NCI-H2171 treated with DMSO at 0.1 percent for 48 hours (cell line): ENCODE measurements at regions not wholly inside any gene's neighbourhood (a gene's known extent, or its start where the extent isn't known, plus 50 kb on each side); places are given as distances from the start of the nearest gene placed in this dataset.

Experiments used
- DNase-seq: peaks from one replicate; lab custom pipeline; 2025; lab: John Stamatoyannopoulos, UW

DNA sequence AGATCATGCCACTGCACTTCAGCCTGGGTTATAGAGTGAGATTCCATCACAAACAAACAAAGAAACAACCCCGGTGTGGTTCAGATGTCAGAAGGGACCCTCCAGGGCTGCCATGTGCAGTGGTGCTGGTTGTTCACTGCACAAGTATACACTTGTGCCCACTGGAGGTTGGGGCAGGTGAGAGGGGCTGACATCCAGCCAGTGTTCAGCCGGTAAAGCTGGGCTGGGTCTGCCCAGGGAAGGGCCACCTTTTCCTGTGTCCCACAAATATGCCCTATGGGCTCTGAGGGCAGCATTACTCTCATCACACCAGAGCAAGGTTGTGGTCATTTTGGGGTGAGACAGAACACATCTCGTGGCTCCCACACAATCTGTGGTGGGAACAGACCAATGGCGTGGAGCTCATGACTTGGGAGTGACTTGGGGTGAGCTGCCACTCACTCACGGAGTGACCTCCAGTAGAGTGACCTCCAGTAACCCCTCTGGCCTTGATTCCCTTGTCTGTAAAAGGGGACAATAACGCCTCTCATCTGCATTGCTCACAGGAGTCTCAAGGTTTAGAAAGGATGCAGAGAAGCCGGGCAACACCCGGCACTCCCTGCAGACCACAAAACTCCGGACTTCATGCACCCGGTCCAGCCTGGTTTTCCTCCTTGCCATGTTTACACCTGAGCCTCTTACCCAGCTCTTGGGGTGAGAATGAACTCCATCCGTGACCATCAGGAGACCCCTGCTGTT lies 69.0 kb upstream of the VRK1 start:
- no peak for DNase-seq

DNA sequence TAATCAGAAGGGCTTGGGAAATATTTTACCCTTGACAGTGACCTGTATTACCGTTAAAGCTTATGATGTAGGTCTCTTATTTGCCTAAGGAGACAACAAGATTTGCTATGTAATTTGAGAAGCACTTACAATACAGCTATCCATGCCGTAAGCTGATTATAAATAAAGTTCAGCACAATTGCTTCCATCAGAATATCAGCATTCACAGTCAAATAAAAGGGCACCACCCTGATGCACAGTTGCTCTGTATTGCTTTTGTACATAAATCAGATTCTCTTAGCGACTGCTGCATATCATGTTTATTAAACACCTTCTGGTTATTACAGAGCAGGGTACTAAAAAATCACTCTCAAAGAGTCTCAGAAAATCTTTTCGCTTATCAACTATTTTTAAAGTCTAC lies 67.3 kb upstream of the VRK1 start:
- DNase-seq: peak; percentile 8

DNA sequence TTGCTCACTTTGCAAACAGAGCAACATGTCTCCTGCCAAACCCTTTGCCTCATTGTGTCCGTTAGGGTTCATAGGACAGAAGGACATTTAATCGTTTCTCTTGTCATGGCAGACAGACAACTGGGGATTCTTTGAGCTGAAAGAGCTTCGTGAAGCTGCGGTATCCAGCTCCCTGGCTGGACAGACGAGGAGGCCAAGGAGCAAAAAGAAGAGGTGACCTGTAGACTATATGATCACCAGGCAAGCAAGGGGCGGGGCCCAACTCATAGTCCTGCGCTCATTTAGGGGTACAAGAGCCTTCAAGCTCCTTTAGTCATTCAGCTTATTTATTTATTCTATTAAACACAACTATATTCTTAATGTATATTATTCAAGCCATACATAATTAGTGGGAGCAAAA lies 66.8 kb upstream of the VRK1 start:
- DNase-seq: no peak

GRCh38 chr14:96734076-96734622 lies 63.0 kb upstream of the VRK1 start:
- no peak for DNase-seq

- DNase-seq: peak; percentile 55
Observed at GRCh38 chr14:96735526-96735925, 61.7 kb upstream of the VRK1 start.

- no peak for DNase-seq
Observed at GRCh38 chr14:96736439-96736838, 60.7 kb upstream of the VRK1 start.

DNA sequence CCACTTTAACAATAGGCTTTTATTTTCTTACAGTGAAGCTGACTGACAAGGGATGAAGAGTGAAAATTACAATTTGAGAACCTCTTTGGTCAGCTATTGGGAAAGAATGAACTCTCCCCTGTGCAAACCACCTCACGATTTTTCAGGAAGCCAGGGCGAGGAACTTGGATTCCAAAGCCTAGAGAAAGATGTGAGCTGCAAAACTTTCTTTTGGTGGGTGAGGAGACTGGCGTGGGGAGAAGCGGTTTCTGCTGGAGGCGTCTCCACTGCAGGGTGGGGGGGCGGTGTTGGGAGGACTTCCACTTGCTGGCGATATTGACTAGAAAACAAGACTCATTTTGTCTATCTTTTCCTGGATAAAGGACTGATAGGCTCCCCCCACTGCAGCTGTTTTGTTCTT lies 59.3 kb upstream of the VRK1 start:
- DNase-seq: no peak

GRCh38 chr14:96739200-96739910 lies 57.8 kb upstream of the VRK1 start:
- DNase-seq: no peak

DNA sequence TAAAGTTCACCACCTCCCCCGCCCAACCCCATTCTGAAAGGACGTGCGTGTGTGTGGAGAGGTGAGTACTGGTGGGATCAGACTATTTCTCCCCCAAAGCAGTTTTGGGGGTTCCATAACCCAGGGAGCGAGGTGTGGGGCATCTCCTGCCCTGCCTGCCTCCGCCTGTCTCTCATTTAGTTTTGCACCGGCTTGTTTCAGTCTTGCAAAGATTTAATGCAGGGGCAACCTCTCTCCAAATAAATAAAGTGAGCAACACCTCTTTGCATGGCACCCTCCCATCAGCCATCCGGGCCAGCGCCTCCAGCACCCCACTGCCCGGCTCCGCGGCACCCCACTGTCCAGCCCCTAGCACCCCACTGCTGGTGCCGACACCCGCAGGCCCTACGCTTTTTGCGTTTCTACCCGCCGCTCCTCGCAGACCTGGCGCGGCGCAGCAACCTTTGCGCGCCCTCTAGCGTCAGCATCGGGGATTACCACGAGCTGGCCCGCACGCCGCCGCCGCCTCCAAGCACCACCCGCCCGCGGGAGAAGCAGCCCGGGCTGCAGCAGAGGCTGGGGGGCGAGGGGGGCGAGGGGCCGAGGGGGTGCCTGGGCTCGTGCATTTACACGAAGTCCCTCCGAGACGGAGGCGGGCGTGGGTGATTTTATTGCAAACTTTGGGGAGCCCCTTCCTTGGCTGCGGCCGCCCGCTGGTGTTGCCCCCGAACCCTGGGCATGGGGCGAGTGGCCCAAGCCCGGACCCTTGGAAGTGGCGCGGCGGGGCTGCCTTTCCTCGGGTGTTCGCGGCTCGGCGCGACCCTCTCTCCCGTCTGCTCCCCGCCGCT lies 55.8 kb upstream of the VRK1 start:
- peak; percentile 68 for DNase-seq

- DNase-seq: no peak
Observed at GRCh38 chr14:96744262-96744661, 52.9 kb upstream of the VRK1 start.

DNA sequence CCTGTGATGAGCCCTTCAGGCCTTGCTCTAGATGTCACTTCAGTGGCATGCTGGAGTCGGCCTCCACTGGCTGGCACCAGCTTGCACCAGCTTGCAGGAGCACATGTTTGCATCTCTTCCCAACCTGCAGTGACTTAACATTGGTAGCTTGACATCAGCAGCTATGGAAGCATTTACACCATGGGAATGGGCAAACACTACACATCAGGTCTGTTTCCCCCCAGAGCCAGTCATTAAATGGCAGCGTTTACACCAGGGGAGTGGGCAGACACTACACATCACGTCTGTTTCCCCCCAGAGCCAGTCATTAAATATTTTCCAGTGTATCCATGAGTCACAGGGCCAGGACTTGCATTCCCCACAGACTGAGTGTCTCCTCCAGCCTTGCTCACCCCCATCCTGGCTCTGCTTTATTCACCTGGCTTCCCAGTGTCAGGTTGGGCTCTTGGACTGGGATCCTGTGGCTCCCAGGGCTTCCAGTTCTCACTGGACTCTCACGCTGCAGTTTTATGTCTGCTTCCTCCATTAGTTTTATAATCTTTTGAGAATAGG lies 51.6 kb upstream of the VRK1 start:
- no peak for DNase-seq

DNA sequence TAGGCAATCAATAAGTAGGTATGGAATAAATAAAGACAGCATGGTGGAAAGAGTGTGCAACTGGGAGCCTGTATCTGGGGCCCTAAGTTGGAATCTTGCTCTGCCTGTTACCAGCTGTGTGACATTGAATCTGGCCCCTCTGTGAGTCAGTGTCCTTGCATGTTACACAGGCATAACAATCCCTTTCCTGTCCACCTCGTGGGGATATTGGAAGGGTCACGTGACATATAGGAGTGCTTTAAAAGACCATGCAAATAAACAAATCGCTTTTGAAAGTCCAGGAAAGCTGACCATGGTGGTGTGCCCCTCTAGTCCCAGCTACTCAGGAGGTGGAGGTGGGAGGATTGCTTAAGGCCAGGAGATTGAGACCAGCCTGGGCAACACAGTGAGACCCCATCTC lies 51.1 kb upstream of the VRK1 start:
- DNase-seq: no peak

- no peak for DNase-seq
Observed at GRCh38 chr14:96747006-96747405, 50.2 kb upstream of the VRK1 start.
